ENCODE measurements at regions not wholly inside any gene's neighbourhood (a gene's known extent, or its start where the extent isn't known, plus 50 kb on each side); places are given as distances from the start of the nearest gene placed in this dataset.

GRCh38 chr6:99148111-99148510, 200.4 kb upstream of the FBXL4 start:
- ATAC-seq = no peak
- CTCF ChIA-PET (ENCODE audit: low intra/inter-chr PET ratio, low total read pairs) = no interaction called here

GRCh38 chr6:99147206-99147605, 199.5 kb upstream of the FBXL4 start:
- DNase-seq (ENCODE audit: low spot score) (no peak), FAIRE-seq (no peak), ATAC-seq (no peak)
- TF ChIP-seq CHD2 (IDR thresholded peaks at IDR 0.05; ENCODE audit: low read depth, low read length) (no peak), GPBP1L1 (CRISPR knock-in tag; IDR thresholded peaks at IDR 0.05) (no peak), HOXA7 (CRISPR knock-in tag; IDR thresholded peaks at IDR 0.05) (no peak), MED1 (CRISPR knock-in tag; IDR thresholded peaks at IDR 0.05) (no peak), KLF15 (CRISPR knock-in tag; IDR thresholded peaks at IDR 0.05; ENCODE audit: borderline replicate concordance) (no peak), U2AF2 (IDR thresholded peaks at IDR 0.05; ENCODE audit: low read depth, low read length) (no peak), ZNF441 (CRISPR knock-in tag; IDR thresholded peaks at IDR 0.05; ENCODE audit: borderline replicate concordance) (no peak), NR2C2 (CRISPR knock-in tag; IDR thresholded peaks at IDR 0.05; ENCODE audit: borderline replicate concordance) (no peak), ISX (CRISPR knock-in tag; conservative IDR thresholded peaks at IDR 0.05) (no peak), ZNF33B (CRISPR knock-in tag; IDR thresholded peaks at IDR 0.05) (no peak), HBP1 (CRISPR knock-in tag; IDR thresholded peaks at IDR 0.05; ENCODE audit: low read depth) (no peak), DMAP1 (CRISPR knock-in tag; IDR thresholded peaks at IDR 0.05) (no peak), EP300 (IDR thresholded peaks at IDR 0.05; ENCODE audit: low read depth in 2 of 2, low read length in 2 of 2) (no peak), EP300 (CRISPR knock-in tag; IDR thresholded peaks at IDR 0.05; ENCODE audit: borderline replicate concordance) (no peak), STAT5B (CRISPR knock-in tag; IDR thresholded peaks at IDR 0.05) (no peak), EED (CRISPR knock-in tag; IDR thresholded peaks at IDR 0.05) (no peak), FOXC1 (CRISPR knock-in tag; IDR thresholded peaks at IDR 0.05; ENCODE audit: borderline replicate concordance) (no peak)
- no TSS peak for BruUV-seq (replicated peaks)
- H3K27ac ChIP-seq (ENCODE audit: extremely low read length, insufficient read depth, low read length) = no peak overlapping the region
- POLR2A ChIA-PET = no interaction called here
- H4K20me1 ChIP-seq (ENCODE audit: insufficient read depth, low read length) = no peaks in the 10 kb centered on the region
- 3% methylated on average over 5 of the region's 5 CpGs for WGBS (ENCODE audit: low lambda C conversion rate)
- intact Hi-C loops (cut with micrococcal nuclease; ENCODE audit: unreplicated experiment) = no loop called here
- H3K27me3 ChIP-seq (ENCODE audit: control insufficient read depth in 1 of 2, insufficient read depth in 2 of 2, low read length in 2 of 2) = no peaks in the 10 kb centered on the region
- H3K4me2 ChIP-seq (ENCODE audit: low read depth, low read length) = no peak overlapping the region
- H3K4me1 ChIP-seq (ENCODE audit: insufficient read depth, low read length) = no peaks in the 10 kb centered on the region
- no peak overlapping the region for H3K4me3 ChIP-seq (replicated peaks in 1 of 3; ENCODE audit: insufficient read depth in 1 of 3, low read depth in 2 of 3, low read length in 3 of 3)
- no peaks in the 10 kb centered on the region for H3K9me3 ChIP-seq (ENCODE audit: low read length)
- H3K9ac ChIP-seq (ENCODE audit: insufficient read depth, low read depth, low read length) = no peak overlapping the region
- in situ Hi-C loops (cut with HindIII; ENCODE audit: extremely low pct_ligation_motif_present, low pct_unique_long_range_greater_than_20kb) = no loop called here
- CTCF ChIA-PET (ENCODE audit: low intra/inter-chr PET ratio, low total read pairs) = no interaction called here
- no peaks in the 10 kb centered on the region for H3K36me3 ChIP-seq (replicated peaks in 1 of 2; ENCODE audit: control insufficient read depth in 1 of 2, insufficient read depth in 2 of 2, low read length in 2 of 2)
- no peaks in the 10 kb centered on the region for H3K79me2 ChIP-seq (ENCODE audit: insufficient read depth, low read length)
- no peak overlapping the region for H2AFZ ChIP-seq (ENCODE audit: low read length)

More at GRCh38 chr6:99148111-99148510, 200.4 kb upstream of the FBXL4 start:
- Histone ChIP-seq H3K36me3 (replicated peaks in 1 of 2; ENCODE audit: control insufficient read depth in 1 of 2, insufficient read depth in 2 of 2, low read length in 2 of 2) (no peaks in the 10 kb centered on the region), H2AFZ (ENCODE audit: low read length) (no peak overlapping the region), H4K20me1 (ENCODE audit: insufficient read depth, low read length) (no peaks in the 10 kb centered on the region), H3K4me1 (ENCODE audit: insufficient read depth, low read length) (no peaks in the 10 kb centered on the region), H3K4me2 (ENCODE audit: low read depth, low read length) (no peak overlapping the region), H3K9me3 (ENCODE audit: low read length) (no peaks in the 10 kb centered on the region), H3K27ac (ENCODE audit: extremely low read length, insufficient read depth, low read length) (no peak overlapping the region), H3K4me3 (replicated peaks in 1 of 3; ENCODE audit: insufficient read depth in 1 of 3, low read depth in 2 of 3, low read length in 3 of 3) (no peak overlapping the region), H3K79me2 (ENCODE audit: insufficient read depth, low read length) (no peaks in the 10 kb centered on the region), H3K9ac (ENCODE audit: insufficient read depth, low read depth, low read length) (no peak overlapping the region), H3K27me3 (ENCODE audit: control insufficient read depth in 1 of 2, insufficient read depth in 2 of 2, low read length in 2 of 2) (no peaks in the 10 kb centered on the region)
- no peak for TF ChIP-seq TEAD3 (CRISPR knock-in tag; optimal IDR thresholded peaks at IDR 0.05; ENCODE audit: borderline replicate concordance)
- no peak for TF ChIP-seq ZNF33B (CRISPR knock-in tag; IDR thresholded peaks at IDR 0.05)
- 29% methylated on average over 2 of the region's 2 CpGs for WGBS (ENCODE audit: low lambda C conversion rate)
- in situ Hi-C loops (cut with HindIII; ENCODE audit: extremely low pct_ligation_motif_present, low pct_unique_long_range_greater_than_20kb) = no loop called here
- BruUV-seq (replicated peaks) = no TSS peak
- POLR2A ChIA-PET = no interaction called here
- intact Hi-C loops (cut with micrococcal nuclease; ENCODE audit: unreplicated experiment) = no loop called here
- FAIRE-seq = no peak
- DNase-seq (ENCODE audit: low spot score) = no peak
